Stimulated activated CD4-positive, alpha-beta T cell treated with anti-CD3 and anti-CD28 coated beads, Interleukin-1b, Interleukin-23, amount 100 ng/mL, for 4 hours (primary cell): ENCODE measurements at regions not wholly inside any gene's neighbourhood (a gene's known extent, or its start where the extent isn't known, plus 50 kb on each side); places are given as distances from the start of the nearest gene placed in this dataset.

Experiments used
- DNase-seq, 2 donors: peaks; one replicate each; pipeline ENCODE4 v3.0.0-alpha.2; 2020; ENCODE audit warnings: low read depth in 2 of 2

DNA sequence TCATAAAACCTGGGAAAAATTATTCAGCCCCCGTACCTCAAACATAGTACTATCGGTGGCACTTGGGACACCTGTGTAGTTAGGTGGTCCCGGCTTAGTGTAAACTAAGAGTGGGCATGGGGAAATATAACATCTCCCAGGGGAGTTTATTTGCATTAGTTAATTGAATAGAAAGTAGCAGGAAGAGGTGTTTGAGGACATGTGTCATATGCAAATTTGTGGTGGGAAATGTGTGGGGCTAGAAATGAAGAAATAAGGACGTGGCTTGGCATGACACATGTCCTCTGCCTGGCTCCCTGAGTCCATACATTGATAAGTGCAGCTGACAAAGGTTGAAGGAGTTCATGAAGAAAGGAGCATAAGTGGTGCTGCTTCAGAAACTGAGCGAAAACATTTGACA, 483.6 kb downstream of the SH2D1A start:
- DNase-seq, result no peak

GRCh38 chrX:124836786-124837185, 482.9 kb upstream of the TEX13C start:
- no peak for DNase-seq

GRCh38 chrX:124842205-124842604, 477.5 kb upstream of the TEX13C start:
- no peak for DNase-seq

GRCh38 chrX:124860736-124861135, 458.9 kb upstream of the TEX13C start:
- DNase-seq, result no peak

GRCh38 chrX:124862301-124862700, 457.4 kb upstream of the TEX13C start:
- no peak for DNase-seq

- no peak for DNase-seq
These were observed 456.4 kb upstream of the TEX13C start for GRCh38 chrX:124863303-124863702.

DNA sequence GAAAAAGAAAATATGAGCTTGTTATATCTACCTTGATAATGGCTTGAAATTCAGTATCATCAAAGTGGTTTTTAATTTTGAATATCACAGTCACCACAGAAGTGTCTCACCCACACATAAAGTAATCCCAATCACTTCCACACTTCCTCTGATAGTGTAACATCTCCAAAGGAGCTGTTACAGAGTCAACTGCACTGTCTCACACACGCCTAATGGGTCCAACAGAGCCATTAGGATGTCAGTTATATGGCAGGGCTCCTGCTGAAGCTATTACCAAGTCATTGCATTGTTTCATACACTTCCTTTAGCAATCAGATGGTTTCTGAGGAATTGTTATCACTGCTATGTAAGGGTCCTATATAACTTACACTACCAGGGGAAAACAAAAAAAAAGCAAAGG, 432.1 kb upstream of the TEX13C start:
- DNase-seq, result no peak

DNA sequence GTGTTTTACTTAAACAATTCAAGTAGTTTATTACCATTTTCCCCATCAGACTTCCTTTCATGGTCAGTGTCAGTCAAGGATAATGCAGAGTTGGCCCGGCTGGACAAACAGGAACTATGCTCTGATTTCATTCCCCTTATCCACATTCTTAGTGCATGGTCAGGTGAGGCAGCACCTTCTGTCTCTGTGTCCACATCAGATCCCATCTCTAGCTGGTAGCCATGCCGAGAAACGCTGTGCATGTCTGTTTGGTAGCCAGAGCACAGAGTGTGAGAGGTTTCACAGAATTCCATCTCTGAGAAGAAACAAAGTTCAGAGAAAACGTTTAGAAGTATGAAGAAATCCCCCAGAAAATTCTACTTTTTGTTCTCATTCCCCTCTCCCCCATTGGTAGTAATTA, 423.7 kb upstream of the TEX13C start:
- no peak for DNase-seq

- no peak for DNase-seq
These were observed 416.7 kb upstream of the TEX13C start for GRCh38 chrX:124902953-124903352.

DNA sequence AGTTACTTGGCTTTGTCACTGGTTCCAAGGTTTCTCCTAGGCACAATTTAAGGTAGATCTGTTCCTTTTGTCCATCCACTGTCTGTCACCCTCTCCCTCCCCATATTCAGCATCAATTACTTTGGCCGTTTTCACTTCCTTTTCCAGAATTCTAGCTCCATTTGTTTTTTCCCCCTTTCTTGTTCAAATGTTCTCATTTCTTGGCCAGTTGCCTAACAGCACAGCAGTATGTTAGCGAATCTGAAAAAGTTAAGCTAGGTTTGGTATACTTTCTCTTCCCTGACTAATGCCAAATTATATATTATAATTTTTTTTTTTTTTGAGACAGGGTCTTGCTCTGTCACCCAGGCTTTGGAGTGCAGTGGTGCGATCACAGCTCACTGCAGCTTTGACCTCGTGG, 409.1 kb upstream of the TEX13C start:
- DNase-seq, result no peak

DNA sequence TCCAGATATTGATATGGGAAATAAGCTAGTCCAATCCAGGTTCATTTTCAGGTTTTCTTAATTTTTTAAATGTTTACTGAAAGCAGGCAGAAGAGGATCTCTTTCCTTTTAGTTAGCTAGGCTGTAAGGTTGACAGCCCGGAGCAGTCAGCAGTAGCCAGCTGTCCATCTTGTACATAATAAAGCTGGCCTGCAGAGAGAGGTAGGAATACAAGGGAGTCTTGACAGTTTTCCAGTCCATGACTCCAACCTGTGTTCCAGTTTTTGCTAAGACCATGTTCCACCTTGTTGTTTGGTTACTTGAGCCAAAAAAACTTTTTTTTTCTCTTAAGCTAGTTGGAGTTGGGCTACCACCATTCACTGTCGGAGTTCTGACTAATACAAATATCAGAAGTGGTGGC, 402.7 kb upstream of the TEX13C start:
- DNase-seq, result no peak

DNA sequence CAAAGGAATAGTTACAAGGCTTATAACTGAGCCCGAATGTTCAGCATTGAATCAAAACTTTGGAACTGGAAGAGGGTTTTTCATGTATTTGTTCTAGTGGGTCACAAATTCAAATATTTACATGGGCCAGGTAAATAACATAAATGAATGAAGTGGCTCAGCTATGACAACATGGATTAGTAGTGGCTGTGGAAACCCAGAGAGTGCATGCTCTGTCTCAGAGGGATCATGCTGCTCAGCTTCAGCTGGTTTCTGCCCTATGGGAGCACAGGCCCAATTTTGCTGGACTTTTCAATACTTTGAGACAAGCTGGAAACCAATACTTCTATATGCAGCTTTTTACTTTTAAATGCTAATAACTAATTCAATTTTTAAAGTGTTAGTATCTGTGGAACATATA, 394.0 kb upstream of the TEX13C start:
- DNase-seq, result no peak

DNA sequence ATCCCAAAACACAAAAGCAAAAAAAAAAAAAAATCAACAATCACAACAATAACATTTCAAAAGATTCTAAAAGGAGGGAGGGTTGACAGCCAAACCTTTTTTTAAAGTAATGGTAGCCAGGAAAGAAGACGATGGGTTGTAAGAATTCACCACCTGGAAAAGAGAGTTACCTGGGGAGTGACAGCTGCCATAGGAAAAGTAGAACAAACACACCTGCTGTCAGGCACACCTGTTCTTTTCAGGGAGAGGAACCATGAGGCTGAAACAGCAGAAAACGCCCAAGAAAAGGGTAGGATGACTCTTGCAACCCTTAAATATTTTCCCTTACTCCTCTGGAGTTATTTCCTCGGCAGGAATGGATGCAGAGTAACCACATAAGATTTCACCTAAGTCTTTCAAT, 388.4 kb upstream of the TEX13C start:
- no peak for DNase-seq

DNA sequence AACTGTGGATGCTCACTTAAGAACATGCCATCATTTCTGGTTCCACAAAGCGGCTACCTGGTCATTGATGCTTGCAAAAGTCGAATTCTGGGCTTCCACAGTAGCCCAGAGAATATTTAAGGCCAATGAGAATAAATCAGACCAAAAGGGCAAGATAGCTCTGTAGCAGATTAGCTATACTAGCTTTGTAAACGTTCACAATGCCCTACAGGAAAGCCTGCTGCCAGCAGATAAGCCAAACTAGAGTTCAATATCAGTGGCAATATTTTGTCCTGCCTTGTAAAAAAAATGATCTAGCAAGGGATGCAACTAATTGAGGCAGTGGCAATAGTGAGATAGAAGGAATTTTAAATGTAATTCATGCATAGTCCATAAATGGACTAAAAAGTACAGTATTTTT, 387.7 kb upstream of the TEX13C start:
- DNase-seq, result no peak

DNA sequence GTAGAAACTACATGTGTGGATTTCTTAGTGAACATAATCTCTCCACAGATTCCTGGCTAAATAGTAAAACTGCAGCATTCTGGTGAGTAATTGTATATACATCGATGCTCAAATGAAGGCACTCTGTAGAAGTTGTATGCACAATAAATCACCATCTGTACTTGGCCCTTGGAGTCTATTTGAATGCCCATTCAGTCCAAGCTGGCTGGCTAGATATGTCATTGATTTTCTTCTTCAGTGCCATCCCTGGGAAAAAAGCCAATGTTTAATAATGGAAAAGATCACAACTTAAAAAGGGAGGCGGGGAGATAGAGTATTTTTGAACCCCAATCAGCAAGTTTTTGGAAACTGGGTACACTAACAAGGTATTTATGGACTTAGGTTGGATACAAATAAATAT, 381.0 kb upstream of the TEX13C start:
- no peak for DNase-seq

- DNase-seq, result no peak
These were observed 379.1 kb upstream of the TEX13C start for GRCh38 chrX:124940531-124940930.

GRCh38 chrX:124954402-124954801, 365.3 kb upstream of the TEX13C start:
- no peak for DNase-seq

DNA sequence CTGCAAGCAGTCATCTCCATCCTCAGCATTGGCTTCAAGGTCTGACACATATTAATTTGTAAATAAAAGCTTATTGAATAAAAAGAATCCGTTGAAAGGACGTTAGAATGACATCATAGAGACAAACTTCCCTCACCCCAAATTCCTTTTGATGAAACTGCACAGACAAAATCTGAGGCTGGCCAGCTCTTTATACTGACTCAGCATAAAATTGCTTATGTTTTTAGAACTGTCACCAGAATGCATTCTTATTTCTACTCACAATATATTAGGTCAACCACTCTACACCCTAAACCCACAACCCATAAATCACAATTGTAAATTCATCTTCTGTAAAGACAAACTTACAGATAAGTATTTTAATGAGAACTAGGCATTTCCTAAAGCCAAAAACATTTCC, 359.2 kb upstream of the TEX13C start:
- no peak for DNase-seq

- no peak for DNase-seq
These were observed 356.0 kb upstream of the TEX13C start, which contains the start of gene TENM1 for GRCh38 chrX:124963717-124964116. Gene TENM1 (minus strand): TSS chrX:124963817.

- no peak for DNase-seq
These were observed 344.2 kb upstream of the TEX13C start for GRCh38 chrX:124975456-124975855.

- DNase-seq, result no peak
These were observed 338.3 kb upstream of the TEX13C start for GRCh38 chrX:124981420-124981819.

GRCh38 chrX:124984140-124984813, 335.4 kb upstream of the TEX13C start:
- DNase-seq, result no peak

- no peak for DNase-seq
These were observed 333.4 kb upstream of the TEX13C start for GRCh38 chrX:124986284-124986683.

GRCh38 chrX:124993735-124994134, 325.9 kb upstream of the TEX13C start:
- DNase-seq, result no peak
